Activated CD8-positive, alpha-beta T cell treated with anti-CD3 and anti-CD28 coated beads for 36 hours (primary cell): ENCODE measurements at regions not wholly inside any gene's neighbourhood (a gene's known extent, or its start where the extent isn't known, plus 50 kb on each side); places are given as distances from the start of the nearest gene placed in this dataset.
"Not testable (repeated sequence)": the region's sequence is repeated elsewhere in the genome, so short reads cannot be mapped to it uniquely, and the experiment has no call there.

ENCODE experiments used
- ATAC-seq: fragments of 200-7000 bp; cut with Tn5 transposase; one replicate; pipeline ENCODE4 v1.10.0; 2021; ENCODE audit warnings: mild to moderate bottlenecking, moderate library complexity
- CTCF ChIA-PET: fragments of 350-600 bp; sonication (Branson Sonifier 250); formaldehyde crosslinking; loops from one replicate; lab custom pipeline; 2021; ENCODE audit warnings: antibody characterized with exemption; lab: Charles Lee
- POLR2A ChIA-PET: fragments of 350-600 bp; sonication (Branson Sonifier 250); formaldehyde crosslinking; loops from one replicate; lab custom pipeline; 2021; ENCODE audit warnings: antibody characterized with exemption; lab: Charles Lee
- DNase-seq: peaks from one replicate; pipeline ENCODE4 v3.0.0-alpha.2; 2020
- H3K27ac Mint-ChIP-seq: one replicate; pipeline ENCODE4 v1.8.0; 2021; ENCODE audit warnings: mild to moderate bottlenecking, mixed read lengths
- H3K27me3 Mint-ChIP-seq: one replicate; pipeline ENCODE4 v1.8.0; 2021; ENCODE audit warnings: mixed read lengths
- H3K36me3 Mint-ChIP-seq: one replicate; pipeline ENCODE4 v1.8.0; 2021; ENCODE audit warnings: low read depth, mixed read lengths
- H3K4me1 Mint-ChIP-seq: one replicate; pipeline ENCODE4 v1.8.0; 2021; ENCODE audit warnings: low read depth, mixed read lengths
- H3K4me3 Mint-ChIP-seq: one replicate; pipeline ENCODE4 v1.8.0; 2021; ENCODE audit warnings: mild to moderate bottlenecking, moderate library complexity, mixed read lengths
- H3K9me3 Mint-ChIP-seq: one replicate; pipeline ENCODE4 v1.8.0; 2021; ENCODE audit warnings: mixed read lengths
- CTCF ChIP-seq: fragments of 200-600 bp; IDR thresholded peaks from one replicate; pipeline ENCODE4 v1.8.0; 2022; ENCODE audit warnings: antibody characterized with exemption, mild to moderate bottlenecking
- intact Hi-C: fragments of 100-400 bp; cut with micrococcal nuclease; formaldehyde crosslinking; loops from one replicate; pipeline ENCODE4 v1.10.0; 2022

- no peak for TF ChIP-seq CTCF
- ChIA-PET CTCF (no interaction called here), POLR2A (no interaction called here)
- H3K36me3 Mint-ChIP-seq, result no peaks in the 10 kb centered on the region
- peaks cover 2% of the 10 kb centered on the region for H3K9me3 Mint-ChIP-seq
- DNase-seq (no peak), ATAC-seq (no peak)
- H3K27me3 Mint-ChIP-seq, result no peaks in the 10 kb centered on the region
- no peaks in the 10 kb centered on the region for H3K4me1 Mint-ChIP-seq
- H3K27ac Mint-ChIP-seq, result no peak overlapping the region
- intact Hi-C loops, result no loop called here
- H3K4me3 Mint-ChIP-seq, result no peak overlapping the region
These were observed 1557.0 kb downstream of the SI start for GRCh38 chr3:163521261-163521660.

GRCh38 chr3:163518065-163518464 lies 1560.2 kb downstream of the SI start:
- ChIA-PET CTCF (no interaction called here), POLR2A (no interaction called here)
- DNase-seq (no peak), ATAC-seq (no peak)
- Mint-ChIP-seq H3K27me3 (no peaks in the 10 kb centered on the region), H3K27ac (no peak overlapping the region), H3K4me1 (no peaks in the 10 kb centered on the region), H3K9me3 (peaks cover 2% of the 10 kb centered on the region), H3K4me3 (no peak overlapping the region), H3K36me3 (no peaks in the 10 kb centered on the region)
- intact Hi-C loops, result no loop called here
- no peak for TF ChIP-seq CTCF

DNA sequence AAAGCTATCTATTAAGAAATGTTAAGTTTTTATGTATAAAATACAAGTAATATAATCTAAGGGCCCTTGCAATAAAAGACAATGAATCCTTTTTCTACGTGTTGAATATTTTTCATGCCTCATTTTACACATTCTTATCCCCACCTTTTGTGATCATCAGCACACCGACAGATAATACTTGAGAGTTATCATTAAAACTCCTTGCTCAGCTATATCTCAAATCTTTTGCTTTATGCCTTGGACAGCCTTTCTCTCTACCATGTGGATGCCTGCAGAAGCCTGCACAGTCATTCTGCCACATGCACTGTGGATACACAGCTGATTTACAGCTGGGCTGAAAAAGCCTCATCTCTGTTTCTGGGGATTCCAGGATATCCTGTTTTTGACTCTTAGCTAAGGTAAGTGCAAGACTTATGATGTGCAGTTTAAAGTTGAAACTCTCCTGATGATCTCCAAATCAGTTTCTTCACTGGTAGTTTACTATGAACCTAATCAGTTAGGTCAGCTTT lies 1565.1 kb downstream of the SI start:
- intact Hi-C loops, result no loop called here
- Mint-ChIP-seq H3K4me3 (no peak overlapping the region), H3K36me3 (no peaks in the 10 kb centered on the region), H3K27ac (no peak overlapping the region), H3K9me3 (no peaks in the 10 kb centered on the region), H3K4me1 (no peaks in the 10 kb centered on the region), H3K27me3 (no peaks in the 10 kb centered on the region)
- ATAC-seq, result no peak
- ChIA-PET POLR2A (interaction anchor here (0.5 kb wide), 1 partner anchor 239 kb away, joined by 5 read pairs; no protein-coding TSS in a partner anchor), CTCF (no interaction called here)
- DNase-seq, result no peak
- TF ChIP-seq CTCF, result no peak

- H3K27me3 Mint-ChIP-seq, result no peaks in the 10 kb centered on the region
- ATAC-seq (no peak), DNase-seq (no peak)
- H3K36me3 Mint-ChIP-seq, result no peaks in the 10 kb centered on the region
- no peak for TF ChIP-seq CTCF
- no peaks in the 10 kb centered on the region for H3K4me1 Mint-ChIP-seq
- H3K4me3 Mint-ChIP-seq, result no peak overlapping the region
- CTCF ChIA-PET, result no interaction called here
- H3K27ac Mint-ChIP-seq, result no peak overlapping the region
- intact Hi-C loops, result no loop called here
- POLR2A ChIA-PET, result no interaction called here
- H3K9me3 Mint-ChIP-seq, result no peaks in the 10 kb centered on the region
These were observed 1570.1 kb downstream of the SI start for GRCh38 chr3:163508206-163508605.

DNA sequence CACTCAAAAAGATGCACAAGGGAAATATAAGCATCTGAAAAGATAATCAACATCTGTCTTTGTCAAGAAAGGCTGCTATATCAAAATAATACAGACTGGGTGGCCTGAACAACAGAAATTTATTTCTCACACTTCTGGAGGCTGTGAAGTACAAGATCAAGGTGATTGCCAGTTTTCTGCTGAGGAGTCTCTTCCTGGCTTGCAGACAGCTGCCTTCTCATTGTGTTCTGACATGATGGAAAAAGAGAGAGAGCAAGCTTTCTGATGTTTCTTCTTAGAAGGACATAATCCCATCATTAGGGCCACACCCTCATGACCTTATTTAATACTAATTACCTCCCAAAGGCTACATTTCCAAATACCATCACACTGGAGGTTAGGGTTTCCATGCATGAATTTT lies 1573.3 kb downstream of the SI start:
- CTCF ChIA-PET, result no interaction called here
- Mint-ChIP-seq H3K4me1 (no peaks in the 10 kb centered on the region), H3K9me3 (no peaks in the 10 kb centered on the region), H3K27me3 (no peaks in the 10 kb centered on the region), H3K27ac (no peak overlapping the region), H3K36me3 (no peaks in the 10 kb centered on the region), H3K4me3 (no peak overlapping the region)
- no peak for TF ChIP-seq CTCF
- ATAC-seq (no peak), DNase-seq (no peak)
- intact Hi-C loops, result no loop called here
- POLR2A ChIA-PET, result no interaction called here

GRCh38 chr3:163499736-163500219 lies 1578.5 kb downstream of the SI start:
- POLR2A ChIA-PET, DNase-seq, H3K4me1 Mint-ChIP-seq, H3K36me3 Mint-ChIP-seq, H3K4me3 Mint-ChIP-seq, ATAC-seq, H3K9me3 Mint-ChIP-seq, intact Hi-C loops, CTCF ChIA-PET, H3K27ac Mint-ChIP-seq, H3K27me3 Mint-ChIP-seq: not testable (repeated sequence)

DNA sequence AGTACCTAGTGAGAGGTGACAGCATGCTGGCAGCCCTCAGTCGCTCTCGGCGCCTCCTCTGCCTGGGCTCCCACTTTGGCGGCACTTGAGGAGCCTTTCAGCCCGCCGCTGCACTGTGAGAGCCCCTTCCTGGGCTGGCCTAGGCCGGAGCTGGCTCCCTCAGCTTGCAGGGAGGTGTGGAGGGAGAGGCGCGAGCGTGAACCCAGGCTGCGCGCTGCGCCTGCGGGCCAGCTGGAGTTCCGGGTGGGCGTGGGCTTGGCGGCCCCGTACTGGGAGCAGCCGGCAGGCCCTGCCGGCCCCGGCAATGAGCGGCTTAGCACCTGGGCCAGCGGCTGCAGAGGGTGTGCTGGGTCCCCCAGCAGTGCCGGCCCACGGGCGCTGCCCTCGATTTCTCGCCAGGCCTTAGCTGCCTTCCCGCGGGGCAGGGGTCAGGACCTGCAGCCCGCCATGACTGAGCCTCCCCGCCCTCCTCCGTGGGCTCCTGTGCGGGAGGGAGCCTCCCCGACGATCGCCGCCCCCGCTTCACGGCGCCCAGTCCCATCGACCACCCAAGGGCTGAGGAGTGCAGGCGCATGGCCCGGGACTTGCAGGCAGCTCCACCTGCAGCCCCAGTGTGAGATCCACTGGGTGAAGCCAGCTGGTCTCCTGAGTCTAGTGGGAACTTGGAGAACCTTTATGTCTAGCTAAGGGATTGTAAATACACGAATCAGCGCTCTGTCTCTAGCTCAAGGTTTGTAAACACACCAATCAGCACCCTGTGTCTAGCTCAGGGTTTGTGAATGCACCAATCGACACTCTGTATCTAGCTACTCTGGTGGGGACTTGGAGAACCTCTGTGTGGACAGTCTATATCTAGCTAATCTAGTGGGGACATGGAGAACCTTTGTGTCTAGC lies 1579.2 kb downstream of the SI start:
- intact Hi-C loops, CTCF ChIA-PET, H3K36me3 Mint-ChIP-seq, ATAC-seq, H3K27me3 Mint-ChIP-seq, H3K27ac Mint-ChIP-seq, H3K4me1 Mint-ChIP-seq, H3K9me3 Mint-ChIP-seq, H3K4me3 Mint-ChIP-seq, POLR2A ChIA-PET, DNase-seq: not testable (repeated sequence)
